Neural cell (in vitro differentiated cells): ENCODE measurements at regions not wholly inside any gene's neighbourhood (a gene's known extent, or its start where the extent isn't known, plus 50 kb on each side); places are given as distances from the start of the nearest gene placed in this dataset.

ENCODE experiments used
- H2AFZ ChIP-seq: fragments of 200-600, 300-800 bp; sonication (generic), shearing (Covaris generic); 2 replicates; pipeline ENCODE4 v1.6.0; 2014; ENCODE audit warnings: low read depth, mild to moderate bottlenecking, antibody characterized with exemption, low read length, moderate library complexity
- H3F3A ChIP-seq: fragments of 200-600 bp; shearing (Covaris generic); 2 replicates; pipeline ENCODE4 v1.6.1; 2016; ENCODE audit warnings: mild to moderate bottlenecking, moderate library complexity, mixed read lengths, antibody characterized with exemption, low read length; ENCODE audit not compliant: insufficient read depth, poor library complexity, severe bottlenecking
- H3K27ac ChIP-seq: fragments of 200-600, 300-800 bp; sonication (generic), shearing (Covaris generic); 2 replicates; pipeline ENCODE4 v1.5.1; 2014; ENCODE audit warnings: mild to moderate bottlenecking, low read length, moderate library complexity
- H3K27me3 ChIP-seq: fragments of 300-800, 200-600 bp; sonication (generic), shearing (Covaris generic); 2 replicates; pipeline ENCODE4 v1.6.0; 2014; ENCODE audit warnings: mild to moderate bottlenecking, low read depth, low read length, moderate library complexity; ENCODE audit not compliant: insufficient read depth
- H3K36me3 ChIP-seq: fragments of 300-800, 200-600 bp; sonication (generic), shearing (Covaris generic); 2 replicates; pipeline ENCODE4 v1.5.1; 2014; ENCODE audit warnings: mild to moderate bottlenecking, antibody characterized with exemption, low read length, moderate library complexity; ENCODE audit not compliant: insufficient read depth
- H3K4me2 ChIP-seq: fragments of 300-800, 200-600 bp; sonication (generic), shearing (Covaris generic); 2 replicates; pipeline ENCODE4 v1.6.0; 2014; ENCODE audit warnings: mild to moderate bottlenecking, low read length
- H3K4me3 ChIP-seq: fragments of 300-800, 200-600 bp; sonication (generic), shearing (Covaris generic); 2 replicates; pipeline ENCODE4 v1.5.1; 2014; ENCODE audit warnings: mild to moderate bottlenecking, low read length, moderate library complexity
- H3K79me2 ChIP-seq: fragments of 200-600 bp; shearing (Covaris generic); replicated peaks from 2 replicates; pipeline ENCODE4 v1.6.0; 2014; ENCODE audit warnings: mild to moderate bottlenecking, low read length, moderate library complexity; ENCODE audit not compliant: insufficient read depth
- H3K9ac ChIP-seq: fragments of 300-800, 200-600 bp; sonication (generic), shearing (Covaris generic); 2 replicates; pipeline ENCODE4 v1.6.1; 2016; ENCODE audit warnings: mild to moderate bottlenecking, low read length, mixed read lengths
- H3K9me2 ChIP-seq: fragments of 200-600 bp; shearing (Covaris generic); 2 replicates; pipeline ENCODE4 v1.6.1; 2016; ENCODE audit warnings: mild to moderate bottlenecking, low read length, mixed read lengths; ENCODE audit not compliant: insufficient read depth
- H3K9me3 ChIP-seq: fragments of 200-600, 300-800 bp; sonication (generic), shearing (Covaris generic); 2 replicates; pipeline ENCODE4 v1.6.1; 2016; ENCODE audit warnings: mild to moderate bottlenecking, mixed run types, low read length, moderate library complexity, mixed read lengths
- H4K20me1 ChIP-seq: fragments of 200-600 bp; shearing (Covaris generic); 2 replicates; pipeline ENCODE4 v1.6.1; 2016; ENCODE audit warnings: mild to moderate bottlenecking, mixed run types; ENCODE audit not compliant: insufficient read depth
- CTCF ChIP-seq: fragments of 450-650 bp; IDR thresholded peaks from 2 replicates; pipeline ENCODE4 v1.5.1; 2014; ENCODE audit warnings: antibody characterized with exemption, mild to moderate bottlenecking, moderate library complexity; ENCODE audit not compliant: poor library complexity, severe bottlenecking
- EP300 ChIP-seq: fragments of 450-650 bp; conservative IDR thresholded peaks from 2 replicates; pipeline ENCODE4 v1.6.1; 2014; ENCODE audit warnings: antibody characterized with exemption, mild to moderate bottlenecking, moderate library complexity; ENCODE audit not compliant: poor library complexity, severe bottlenecking
- EZH2 ChIP-seq: fragments of 200-600, 300-800 bp; shearing (Covaris generic), sonication (generic); IDR thresholded peaks from 2 replicates; pipeline ENCODE4 v1.6.1; 2014; ENCODE audit warnings: antibody characterized with exemption, low read length, borderline replicate concordance, mild to moderate bottlenecking; ENCODE audit not compliant: insufficient read depth, poor library complexity, severe bottlenecking
- MXI1 ChIP-seq: fragments of 450-650 bp; conservative IDR thresholded peaks from 2 replicates; pipeline ENCODE4 v1.6.1; 2014; ENCODE audit warnings: antibody characterized with exemption, mild to moderate bottlenecking; ENCODE audit not compliant: poor library complexity, severe bottlenecking
- POLR2AphosphoS5 ChIP-seq: IDR thresholded peaks from 2 replicates; pipeline ENCODE4 v1.6.1; 2012
- RAD21 ChIP-seq: fragments of 450-650 bp; conservative IDR thresholded peaks from 2 replicates; pipeline ENCODE4 v1.6.1; 2014; ENCODE audit warnings: antibody characterized with exemption, mild to moderate bottlenecking, moderate library complexity
- REST ChIP-seq: IDR thresholded peaks from 2 replicates; pipeline ENCODE4 v1.6.1; 2012; ENCODE audit warnings: borderline replicate concordance
- SMC3 ChIP-seq: fragments of 450-650 bp; conservative IDR thresholded peaks from 2 replicates; pipeline ENCODE4 v1.6.1; 2014; ENCODE audit warnings: antibody characterized with exemption, mild to moderate bottlenecking, moderate library complexity; ENCODE audit not compliant: poor library complexity
- TAF1 ChIP-seq: IDR thresholded peaks from 2 replicates; pipeline ENCODE4 v1.6.1; 2012; ENCODE audit warnings: low read depth

GRCh38 chr4:135177321-135177720, 975.7 kb upstream of the PABPC4L start:
- Histone ChIP-seq H3F3A (no peaks in the 10 kb centered on the region), H3K4me2 (no peak overlapping the region)
- no peak for TF ChIP-seq SMC3
- no peak for TF ChIP-seq CTCF
- no peak for TF ChIP-seq REST
- no peak for TF ChIP-seq TAF1
- no peak for TF ChIP-seq EP300
- TF ChIP-seq POLR2AphosphoS5: no peak
- no peak for TF ChIP-seq EZH2
- TF ChIP-seq RAD21: no peak

GRCh38 chr4:135166661-135167060, 965.1 kb upstream of the PABPC4L start:
- Histone ChIP-seq H4K20me1 (no peaks in the 10 kb centered on the region), H3K9ac (no peak overlapping the region)

More at GRCh38 chr4:135177321-135177720, 975.7 kb upstream of the PABPC4L start:
- no peak overlapping the region for H3K27ac ChIP-seq
- H3K9me3 ChIP-seq: no peaks in the 10 kb centered on the region
- no peak overlapping the region for H2AFZ ChIP-seq
- no peaks in the 10 kb centered on the region for H3K36me3 ChIP-seq
- no peak overlapping the region for H3K9ac ChIP-seq
- H4K20me1 ChIP-seq: no peaks in the 10 kb centered on the region
- no peaks in the 10 kb centered on the region for H3K9me2 ChIP-seq
- no peak overlapping the region for H3K4me3 ChIP-seq
- H3K79me2 ChIP-seq: no peaks in the 10 kb centered on the region
- no peaks in the 10 kb centered on the region for H3K27me3 ChIP-seq

More at GRCh38 chr4:135166661-135167060, 965.1 kb upstream of the PABPC4L start:
- Histone ChIP-seq H3K9me2 (no peaks in the 10 kb centered on the region), H3F3A (no peaks in the 10 kb centered on the region), H3K27me3 (no peaks in the 10 kb centered on the region), H3K4me2 (no peak overlapping the region), H2AFZ (no peak overlapping the region), H3K36me3 (no peaks in the 10 kb centered on the region), H3K9me3 (no peaks in the 10 kb centered on the region), H3K79me2 (no peaks in the 10 kb centered on the region), H3K27ac (no peak overlapping the region), H3K4me3 (no peak overlapping the region)
- TF ChIP-seq RAD21: no peak
- TF ChIP-seq EZH2: no peak
- TF ChIP-seq SMC3: no peak
- TF ChIP-seq EP300: no peak
- no peak for TF ChIP-seq REST
- no peak for TF ChIP-seq POLR2AphosphoS5
- TF ChIP-seq TAF1: no peak
- TF ChIP-seq MXI1: no peak
- no peak for TF ChIP-seq CTCF
